Left lung (tissue), 4 donors: ENCODE measurements at regions not wholly inside any gene's neighbourhood (a gene's known extent, or its start where the extent isn't known, plus 50 kb on each side); places are given as distances from the start of the nearest gene placed in this dataset.

Experiments used
- ATAC-seq: fragments of 200-7000 bp; cut with Tn5 transposase; one replicate; pipeline ENCODE4 v1.9.1; 2020; ENCODE audit warnings: moderate library complexity
- DNase-seq, 4 donors: peaks; one replicate each; pipeline ENCODE4 v3.0.0-alpha.2; 2013 to 2020
- H3K27ac ChIP-seq, 2 donors: fragments of 200-600 bp; sonication (generic) in 1 of 2; one replicate each; pipeline versions ENCODE4 v1.5.0 to v1.8.0; 2020 to 2021
- H3K27me3 ChIP-seq, 2 donors: fragments of 200-600 bp; sonication (generic) in 1 of 2; one replicate each; pipeline versions ENCODE4 v1.5.0 to v1.8.0; 2020 to 2021
- H3K36me3 ChIP-seq, 2 donors: fragments of 200-600 bp; sonication (generic) in 1 of 2; one replicate each; pipeline versions ENCODE4 v1.5.0 to v1.8.0; 2020 to 2021
- H3K4me1 ChIP-seq, 2 donors: fragments of 200-600 bp; one replicate each; pipeline ENCODE4 v1.8.0; 2021
- H3K4me3 ChIP-seq, 2 donors: fragments of 200-600 bp; sonication (generic) in 1 of 2; one replicate each; pipeline versions ENCODE4 v1.5.0 to v1.8.0; 2020 to 2021; ENCODE audit warnings: mild to moderate bottlenecking in 1 of 2
- H3K9me3 ChIP-seq, 2 donors: fragments of 200-600 bp; sonication (generic) in 1 of 2; one replicate each; pipeline versions ENCODE4 v1.5.0 to v1.8.0; 2020 to 2021
- CTCF ChIP-seq, 2 donors: fragments of 200-600 bp; sonication (generic) in 1 of 2; IDR thresholded peaks; one replicate each; pipeline versions ENCODE4 v1.5.0 to v1.8.0; 2021; ENCODE audit warnings: antibody characterized with exemption in 2 of 2
- intact Hi-C, 2 donors: fragments of 100-400 bp; cut with DNase I; formaldehyde crosslinking; loops; one replicate each; pipeline versions ENCODE4 v1.11.2 to v1.14.2; 2022
- donor health status: DM: no; HTN: yes; CAD: no.
- donor health status: DM: no; HTN: no; CAD: no.

DNA sequence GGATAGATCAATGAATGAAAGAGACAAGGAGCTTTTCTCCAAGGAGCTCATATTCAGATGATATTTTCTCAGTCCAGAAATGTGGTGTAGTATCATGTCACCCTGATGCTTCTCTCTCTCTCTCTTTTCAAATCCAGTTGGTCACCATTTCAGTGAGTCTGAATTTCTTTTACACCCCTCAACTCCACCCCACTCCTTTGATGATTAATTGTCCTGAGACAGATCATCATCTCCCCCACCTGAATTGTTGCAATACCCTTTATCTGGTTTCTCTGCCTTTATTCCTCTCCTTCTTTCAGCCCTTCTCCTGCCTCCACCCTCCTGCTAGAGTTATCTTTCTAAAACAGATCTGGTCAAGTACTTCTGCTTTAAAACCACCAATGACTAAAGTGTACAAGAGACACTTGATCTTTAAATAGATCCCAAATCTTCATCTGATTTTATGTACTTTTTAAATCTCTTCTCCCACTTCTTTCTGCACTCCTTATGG lies 299.8 kb downstream of the KLF5 start:
- Histone ChIP-seq H3K27ac (no peak overlapping the region), H3K27me3 (no peaks in the 10 kb centered on the region), H3K9me3 (no peaks in the 10 kb centered on the region), H3K4me3 (no peak overlapping the region), H3K36me3 (no peaks in the 10 kb centered on the region), H3K4me1 (no peaks in the 10 kb centered on the region)
- no peak for TF ChIP-seq CTCF (IDR thresholded peaks at IDR 0.05)
- ATAC-seq (no peak), DNase-seq (no peak)
- intact Hi-C loops = no loop called here

- no peak for TF ChIP-seq CTCF (IDR thresholded peaks at IDR 0.05)
- no peaks in the 10 kb centered on the region for H3K36me3 ChIP-seq
- intact Hi-C loops = no loop called here
- no peaks in the 10 kb centered on the region for H3K27me3 ChIP-seq
- ATAC-seq (no peak), DNase-seq (no peak)
- no peaks in the 10 kb centered on the region for H3K9me3 ChIP-seq
- no peaks in the 10 kb centered on the region for H3K4me1 ChIP-seq
- no peak overlapping the region for H3K4me3 ChIP-seq
- no peak overlapping the region for H3K27ac ChIP-seq
Measured at GRCh38 chr13:73355134-73355533, 296.3 kb downstream of the KLF5 start.

DNA sequence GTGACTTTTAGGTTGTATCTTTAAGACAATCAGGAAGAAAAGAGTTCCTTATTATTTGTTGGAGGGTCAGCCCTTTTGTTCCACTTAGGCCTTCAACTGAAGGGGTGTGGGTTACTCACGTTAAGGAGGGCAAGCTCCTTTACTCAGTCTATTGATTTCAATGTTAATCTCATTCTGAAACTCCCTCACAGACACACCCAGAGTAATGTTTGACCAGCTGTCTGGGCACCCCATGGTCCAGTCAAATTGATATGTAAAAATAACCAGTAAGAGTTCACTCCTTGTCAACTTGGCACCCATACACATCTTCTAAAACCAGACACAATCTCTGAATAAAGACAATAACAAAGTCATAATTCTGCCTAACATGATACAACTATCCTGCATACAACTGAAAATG lies 292.9 kb downstream of the KLF5 start:
- H3K4me1 ChIP-seq = no peaks in the 10 kb centered on the region
- intact Hi-C loops = no loop called here
- H3K36me3 ChIP-seq = no peaks in the 10 kb centered on the region
- no peak overlapping the region for H3K4me3 ChIP-seq
- H3K27ac ChIP-seq = no peak overlapping the region
- H3K27me3 ChIP-seq = no peaks in the 10 kb centered on the region
- H3K9me3 ChIP-seq = no peaks in the 10 kb centered on the region
- ATAC-seq (no peak), DNase-seq (no peak)
- no peak for TF ChIP-seq CTCF (IDR thresholded peaks at IDR 0.05)

DNA sequence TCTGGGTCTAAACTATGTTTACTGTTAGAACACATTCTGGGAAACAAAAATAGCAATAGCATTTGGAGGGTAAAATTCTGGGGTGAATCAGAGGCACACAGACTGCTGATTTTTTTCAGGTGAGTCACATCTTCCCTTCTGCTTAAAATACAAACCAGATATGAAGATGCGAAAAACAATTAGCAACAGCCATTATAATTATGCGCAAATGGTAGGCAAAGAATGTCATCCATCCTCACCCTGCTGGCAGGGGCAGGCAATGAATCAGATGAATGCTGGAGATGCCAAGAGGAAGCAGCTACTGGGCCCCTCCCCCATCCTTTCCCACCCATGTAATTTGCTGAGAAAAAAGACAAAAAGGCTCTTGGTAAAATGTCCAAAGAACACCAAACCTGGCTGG lies 282.9 kb downstream of the KLF5 start:
- H3K9me3 ChIP-seq = no peaks in the 10 kb centered on the region

GRCh38 chr13:73340069-73340468 lies 281.3 kb downstream of the KLF5 start:
- no peaks in the 10 kb centered on the region for H3K36me3 ChIP-seq
- ATAC-seq (no peak), DNase-seq (no peak)
- intact Hi-C loops = no loop called here
- no peaks in the 10 kb centered on the region for H3K4me1 ChIP-seq
- H3K4me3 ChIP-seq = no peak overlapping the region
- no peaks in the 10 kb centered on the region for H3K27me3 ChIP-seq
- no peaks in the 10 kb centered on the region for H3K9me3 ChIP-seq
- no peak overlapping the region for H3K27ac ChIP-seq
- no peak for TF ChIP-seq CTCF (IDR thresholded peaks at IDR 0.05)

More for the DNA sequence above, 282.9 kb downstream of the KLF5 start:
- no peak overlapping the region for H3K27ac ChIP-seq
- intact Hi-C loops = no loop called here
- H3K36me3 ChIP-seq = no peaks in the 10 kb centered on the region
- ATAC-seq = no peak
- no peak for DNase-seq
- H3K4me1 ChIP-seq = no peaks in the 10 kb centered on the region
- TF ChIP-seq CTCF (IDR thresholded peaks at IDR 0.05) = no peak
- no peak overlapping the region for H3K4me3 ChIP-seq
- no peaks in the 10 kb centered on the region for H3K27me3 ChIP-seq
